NCI-H524 treated with DMSO at 0.1 percent for 48 hours (cell line): ENCODE measurements at regions not wholly inside any gene's neighbourhood (a gene's known extent, or its start where the extent isn't known, plus 50 kb on each side); places are given as distances from the start of the nearest gene placed in this dataset.
"Not testable (repeated sequence)": the region's sequence is repeated elsewhere in the genome, so short reads cannot be mapped to it uniquely, and the experiment has no call there.

ENCODE experiments used
- DNase-seq: peaks from one replicate; lab custom pipeline; 2025; lab: John Stamatoyannopoulos, UW

DNA sequence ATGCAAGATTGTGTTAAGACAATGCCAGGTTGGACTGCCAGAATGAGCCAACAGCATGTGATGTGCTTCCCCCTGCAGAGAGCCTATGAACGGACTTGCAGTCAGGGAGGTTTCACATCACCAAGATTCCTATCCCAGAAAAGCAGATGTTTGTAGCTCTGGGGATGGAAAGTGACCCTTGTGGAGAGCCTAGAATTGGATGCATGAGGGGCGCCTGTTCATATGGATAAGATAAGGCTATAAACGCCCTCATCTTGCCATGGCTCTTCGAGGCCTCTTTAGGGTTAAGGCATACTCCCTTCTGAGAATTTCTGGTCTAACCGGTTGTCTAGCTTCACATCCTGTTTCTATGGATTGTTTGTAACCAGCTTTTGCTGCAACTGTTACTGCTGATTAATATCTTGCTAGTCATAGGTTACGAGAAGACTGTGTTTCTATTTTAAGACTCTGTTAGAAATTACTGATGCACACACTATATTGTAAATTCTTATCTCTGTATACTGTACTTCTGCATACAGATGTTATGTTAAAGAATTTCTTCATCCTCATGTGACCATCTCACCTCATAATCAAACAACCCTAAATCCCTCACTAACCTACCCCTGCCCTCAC lies 295.8 kb downstream of the PTGER3 start:
- not testable (repeated sequence) for DNase-seq

DNA sequence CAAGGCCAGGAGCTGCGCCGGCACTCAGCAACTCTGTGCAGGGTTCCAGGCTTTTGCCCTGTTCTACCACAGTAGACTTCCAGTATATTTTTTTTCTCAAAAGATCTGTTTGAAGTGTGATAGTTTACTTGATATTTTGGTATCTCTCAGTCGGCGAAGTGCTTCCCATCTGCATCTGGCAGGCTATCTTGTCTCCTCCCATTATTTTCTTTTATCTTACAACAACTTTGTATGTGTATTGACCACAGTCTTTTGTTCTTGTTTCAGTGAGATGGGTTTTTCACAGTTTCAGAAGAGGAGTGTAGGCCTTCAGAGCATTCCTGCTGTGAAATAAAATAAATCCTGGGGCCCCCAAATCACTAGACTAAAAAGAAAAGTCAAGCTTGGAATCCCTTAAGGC lies 292.9 kb downstream of the PTGER3 start:
- DNase-seq = no peak

DNA sequence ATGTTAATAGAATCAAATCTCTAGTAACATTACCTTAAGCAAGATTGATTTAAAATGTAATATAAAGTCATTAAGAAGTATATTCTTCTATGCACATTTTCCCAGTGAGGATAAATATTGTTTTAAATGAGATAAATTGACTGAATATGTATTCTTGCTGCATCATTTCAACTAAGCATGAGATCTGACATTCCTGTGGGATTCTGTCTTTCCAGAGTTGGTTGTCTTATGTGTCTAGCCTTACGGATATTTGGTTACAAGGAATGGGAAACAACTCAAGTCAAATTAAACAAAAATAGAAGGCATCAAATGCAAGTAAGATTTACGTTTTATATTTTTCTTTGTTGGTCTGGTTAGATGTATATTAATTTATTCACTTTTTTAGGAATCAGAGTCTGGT lies 287.5 kb downstream of the PTGER3 start:
- DNase-seq = no peak

DNA sequence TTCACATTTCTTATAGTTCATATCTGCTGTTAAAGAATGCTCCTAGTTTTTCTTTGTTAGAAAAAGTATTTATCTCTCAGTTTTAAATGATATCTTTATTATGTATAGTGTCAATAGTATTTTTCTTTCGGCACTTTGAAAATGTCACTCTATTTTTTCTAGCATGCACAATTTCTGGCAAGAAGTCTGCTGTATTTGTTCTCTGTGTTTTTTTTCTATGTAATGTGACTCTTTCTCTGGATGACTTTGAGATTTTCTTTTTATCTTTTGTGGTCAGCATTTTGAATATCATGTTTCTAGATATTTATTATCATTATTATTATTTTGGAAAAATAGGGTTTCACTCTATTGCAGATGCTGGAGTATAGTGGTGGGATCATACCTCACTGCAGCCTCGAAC lies 285.2 kb downstream of the PTGER3 start:
- no peak for DNase-seq

DNA sequence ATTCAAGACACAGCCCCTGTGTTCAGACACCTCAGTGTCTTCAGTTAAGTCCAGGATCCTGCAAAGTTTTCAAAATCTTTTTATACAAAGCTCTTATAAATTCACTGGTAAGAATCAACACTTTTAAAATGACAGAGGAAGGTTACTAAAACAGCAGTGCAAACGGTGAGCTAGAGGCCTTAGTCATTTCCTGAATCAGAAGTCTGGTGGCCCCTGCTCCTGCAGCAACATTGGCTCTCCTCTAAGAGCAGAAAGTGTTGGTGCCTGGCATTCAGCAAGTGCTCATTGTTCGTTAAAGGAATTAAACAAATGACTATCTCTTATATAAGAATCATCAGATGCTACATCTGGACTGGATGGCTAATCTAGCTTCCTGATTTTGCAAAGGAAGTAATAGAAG lies 282.9 kb downstream of the PTGER3 start:
- DNase-seq = no peak

DNA sequence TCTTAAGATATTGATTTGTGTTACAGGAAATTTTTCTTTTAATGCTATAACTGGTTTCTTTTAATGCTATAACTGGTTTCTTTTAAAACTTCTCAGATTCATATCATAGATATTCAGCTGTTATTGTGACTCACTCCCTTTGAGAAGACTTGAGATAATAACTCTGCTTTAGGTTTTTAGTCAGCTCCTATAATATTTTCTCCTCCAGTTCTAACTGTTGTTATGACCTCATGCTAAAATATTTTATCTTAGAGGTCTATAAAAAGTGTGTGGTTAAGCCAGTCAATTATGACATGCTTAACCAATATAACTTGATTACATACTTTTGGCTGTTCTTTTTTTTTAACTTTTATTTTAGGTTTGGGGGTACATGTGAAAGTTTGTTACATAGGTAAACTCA lies 280.2 kb downstream of the PTGER3 start:
- no peak for DNase-seq

DNA sequence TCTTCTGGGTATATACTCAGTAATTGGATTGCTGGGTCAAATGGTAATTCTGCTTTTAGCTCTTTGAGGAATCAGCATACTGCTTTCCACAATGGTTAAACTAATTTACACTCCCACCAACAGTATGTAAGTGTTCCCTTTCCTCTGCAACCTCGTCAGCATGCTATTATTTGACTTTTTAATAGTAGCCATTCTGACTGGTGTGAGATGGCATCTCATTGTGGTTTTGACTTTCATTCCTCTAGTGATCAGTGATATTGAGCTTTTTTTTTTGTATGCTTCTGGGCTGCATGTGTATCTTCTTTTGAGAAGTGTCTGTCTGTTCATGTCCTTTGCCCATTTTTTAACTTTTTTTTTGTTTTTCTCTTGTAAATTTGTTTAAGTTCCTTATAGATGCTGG lies 279.4 kb downstream of the PTGER3 start:
- no peak for DNase-seq

DNA sequence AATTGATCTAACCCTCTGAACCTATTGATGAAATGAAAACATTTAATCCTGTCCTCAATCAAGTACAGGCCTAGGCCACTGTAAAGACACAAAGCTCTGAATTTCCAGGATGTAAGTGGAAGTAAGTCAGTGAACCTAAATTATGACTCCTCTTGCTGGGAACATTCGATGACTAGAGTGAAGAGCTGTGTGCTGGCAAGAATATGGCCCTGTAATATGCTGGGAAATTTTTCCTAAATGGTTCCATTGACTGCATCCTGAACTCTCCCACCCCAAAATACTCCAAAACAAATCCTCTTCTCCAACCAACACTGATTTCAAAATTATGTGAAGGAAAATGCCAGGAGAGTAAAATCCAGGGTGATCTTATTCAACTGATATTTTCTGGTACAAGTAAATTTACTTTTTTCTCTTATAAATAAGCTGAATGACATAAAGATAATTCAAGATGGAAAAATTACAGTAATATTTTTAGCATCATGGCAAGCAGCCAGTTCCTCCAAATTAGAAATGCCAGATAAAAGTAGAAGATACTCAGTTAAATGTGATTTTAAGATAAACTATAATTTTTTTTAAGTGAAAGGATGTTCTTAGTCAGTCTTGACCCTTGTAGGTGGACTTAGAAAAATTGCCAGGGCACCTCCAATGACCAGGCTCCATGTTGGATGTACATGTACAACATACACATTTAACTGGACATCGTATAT lies 269.4 kb downstream of the PTGER3 start:
- DNase-seq = no peak

DNA sequence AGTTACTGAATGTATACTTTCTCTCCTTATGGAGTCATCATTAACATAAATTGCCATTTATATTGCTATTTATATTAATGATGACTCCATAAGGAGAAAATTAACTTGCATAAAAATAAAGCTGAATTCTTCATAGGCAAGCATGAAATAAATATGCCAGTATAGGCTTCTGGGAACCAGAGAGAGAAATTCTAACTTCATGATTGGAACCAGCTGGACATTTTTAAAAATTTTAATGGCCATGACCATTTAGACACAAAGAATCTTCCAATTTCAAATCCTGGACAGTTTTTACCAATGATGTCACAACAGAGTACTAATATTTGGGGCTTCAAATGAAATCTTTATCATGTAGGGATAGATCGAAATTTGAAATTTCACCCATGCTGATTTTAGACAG lies 268.7 kb downstream of the PTGER3 start:
- DNase-seq = no peak

DNA sequence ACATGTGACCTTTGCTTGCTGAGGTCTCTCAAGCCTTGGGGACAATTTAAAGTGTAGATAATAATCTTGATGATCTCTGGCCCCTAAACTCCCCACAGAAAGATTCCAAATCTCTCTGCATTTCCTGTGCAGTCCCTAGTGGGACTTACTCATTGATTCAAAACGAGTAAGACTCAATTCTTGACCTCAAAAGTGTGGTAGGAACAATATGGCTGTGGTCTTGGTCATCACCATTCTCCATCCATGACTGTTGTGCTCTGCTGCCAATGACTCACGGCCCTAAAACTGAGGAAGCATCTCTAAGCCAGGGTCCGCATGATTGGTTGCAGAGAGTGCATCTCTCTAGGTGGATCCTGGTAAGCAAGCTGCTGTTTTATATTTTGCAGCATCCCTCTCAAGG lies 268.0 kb downstream of the PTGER3 start:
- DNase-seq = no peak

DNA sequence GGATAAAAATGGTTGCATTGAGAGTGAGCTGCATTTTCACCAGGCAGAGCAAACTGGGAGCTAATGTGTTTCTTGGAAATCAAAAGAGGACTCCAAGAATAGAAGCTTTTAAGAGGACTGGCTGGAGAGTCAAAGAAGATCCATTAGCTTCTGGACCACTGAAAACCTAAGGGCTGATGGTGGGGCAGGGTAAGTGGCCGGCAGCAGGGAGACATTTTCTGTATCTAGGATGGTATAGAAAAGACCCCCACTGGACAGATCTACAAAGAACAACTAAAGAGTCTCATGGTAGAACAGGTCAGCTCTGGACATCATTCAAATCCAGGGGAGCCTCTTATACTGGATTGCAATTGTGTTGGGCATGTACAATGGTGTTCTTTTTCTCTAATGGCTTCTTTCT lies 262.3 kb downstream of the PTGER3 start:
- DNase-seq = no peak

DNA sequence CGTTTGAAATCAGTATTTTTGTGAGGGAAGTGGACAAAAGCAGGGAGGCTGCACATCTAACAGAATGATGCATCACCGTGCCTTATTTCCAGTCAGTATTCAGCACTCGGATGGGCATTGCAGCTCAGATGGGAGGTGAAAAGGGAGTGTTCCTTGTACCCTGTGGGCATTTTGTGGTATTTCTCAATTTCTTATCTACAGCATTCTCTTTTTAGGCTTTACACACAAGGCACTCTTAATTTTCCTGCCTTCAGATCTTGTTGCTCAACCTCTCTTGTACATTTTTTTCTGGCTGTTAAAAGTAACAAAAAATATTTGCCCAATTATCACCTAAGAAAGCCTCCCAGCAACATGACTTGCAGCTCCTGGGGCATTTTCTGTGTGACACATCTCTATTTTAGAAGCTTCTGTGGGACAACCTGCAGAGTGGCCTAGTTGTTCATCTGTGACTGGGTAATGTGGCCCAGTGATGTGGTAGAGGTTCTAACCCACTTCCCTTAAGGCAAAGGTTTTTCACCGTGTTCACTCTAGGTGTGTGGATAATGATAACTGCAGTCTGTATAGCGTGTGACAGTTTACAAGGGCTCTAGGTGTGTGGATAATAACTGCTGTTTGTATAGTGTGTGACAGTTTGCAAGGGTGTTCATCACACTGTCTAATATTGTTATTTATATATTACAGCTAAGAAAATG lies 257.2 kb downstream of the PTGER3 start:
- DNase-seq = no peak

DNA sequence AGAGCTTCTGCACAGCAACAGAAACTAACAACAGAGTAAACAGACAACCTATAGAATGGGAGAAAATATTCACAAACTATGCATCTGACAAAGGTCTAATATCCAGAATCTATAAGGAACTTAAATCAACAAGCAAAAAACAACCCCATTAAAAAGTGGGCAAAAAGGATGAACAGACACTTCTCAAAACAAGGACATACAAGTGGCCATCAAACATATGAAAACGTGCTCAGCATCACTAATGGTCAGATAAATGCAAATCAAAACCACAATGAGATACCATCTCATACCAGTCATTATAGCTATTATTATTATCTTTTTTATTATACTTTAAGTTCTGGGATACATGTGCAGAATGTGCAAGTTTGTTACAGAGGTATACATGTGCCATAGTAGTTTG lies 252.6 kb downstream of the PTGER3 start:
- not testable (repeated sequence) for DNase-seq

DNA sequence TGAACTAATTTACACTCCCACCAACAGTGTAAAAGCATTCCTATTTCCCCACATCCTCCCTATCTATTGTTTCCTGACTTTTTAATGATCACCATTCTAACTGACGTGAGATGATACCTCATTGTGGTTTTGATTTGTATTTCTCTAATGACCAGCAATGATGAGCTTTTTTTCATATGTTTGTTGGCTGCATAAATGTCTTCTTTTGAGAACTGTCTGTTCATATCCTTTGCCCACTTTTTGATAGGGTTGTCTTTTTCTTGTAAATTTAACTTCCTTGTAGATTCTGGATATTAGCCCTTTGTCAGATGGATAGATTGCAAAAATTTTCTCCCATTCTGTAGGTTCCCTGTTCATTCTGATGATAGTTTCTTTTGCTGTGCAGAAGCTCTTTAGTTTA lies 251.3 kb downstream of the PTGER3 start:
- DNase-seq = not testable (repeated sequence)

DNA sequence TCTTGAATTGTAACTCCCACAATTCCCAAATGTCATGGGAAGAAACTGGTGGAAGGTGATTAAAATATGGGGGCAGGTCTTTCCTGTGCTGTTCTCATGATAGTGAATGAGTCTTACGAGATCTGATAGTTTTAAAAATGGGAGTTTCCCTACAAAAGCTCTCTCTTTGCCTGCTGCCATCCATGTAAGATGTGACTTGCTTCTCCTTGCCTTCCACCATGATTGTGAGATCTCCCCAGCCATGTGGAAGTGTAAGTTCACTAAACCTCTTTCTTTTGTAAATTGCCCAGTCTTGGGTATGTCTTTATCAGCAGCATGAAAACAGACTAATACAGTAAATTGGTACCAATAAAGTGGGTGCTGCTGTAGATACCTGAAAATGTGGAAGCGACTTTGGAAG lies 245.0 kb downstream of the PTGER3 start:
- not testable (repeated sequence) for DNase-seq

DNA sequence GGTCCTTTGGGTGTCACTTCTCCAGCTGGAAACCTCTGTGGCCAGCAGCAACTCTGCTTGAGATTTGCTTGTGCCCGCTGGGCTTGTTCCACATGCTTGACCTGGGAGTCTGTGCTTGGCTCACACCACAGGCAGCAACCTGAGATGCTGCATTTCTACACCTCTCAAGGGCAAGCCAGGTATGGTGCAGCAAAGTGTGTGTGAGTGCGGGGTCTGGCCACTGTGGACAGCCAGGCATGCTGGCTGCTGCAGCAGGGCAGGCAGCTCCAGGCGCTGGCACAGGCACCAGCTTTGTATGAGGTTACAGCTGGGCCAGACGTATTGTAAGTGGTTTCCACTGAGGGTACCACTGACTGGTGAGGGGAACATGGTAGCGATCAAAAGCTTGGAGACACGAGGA lies 242.0 kb downstream of the PTGER3 start:
- DNase-seq = no peak

DNA sequence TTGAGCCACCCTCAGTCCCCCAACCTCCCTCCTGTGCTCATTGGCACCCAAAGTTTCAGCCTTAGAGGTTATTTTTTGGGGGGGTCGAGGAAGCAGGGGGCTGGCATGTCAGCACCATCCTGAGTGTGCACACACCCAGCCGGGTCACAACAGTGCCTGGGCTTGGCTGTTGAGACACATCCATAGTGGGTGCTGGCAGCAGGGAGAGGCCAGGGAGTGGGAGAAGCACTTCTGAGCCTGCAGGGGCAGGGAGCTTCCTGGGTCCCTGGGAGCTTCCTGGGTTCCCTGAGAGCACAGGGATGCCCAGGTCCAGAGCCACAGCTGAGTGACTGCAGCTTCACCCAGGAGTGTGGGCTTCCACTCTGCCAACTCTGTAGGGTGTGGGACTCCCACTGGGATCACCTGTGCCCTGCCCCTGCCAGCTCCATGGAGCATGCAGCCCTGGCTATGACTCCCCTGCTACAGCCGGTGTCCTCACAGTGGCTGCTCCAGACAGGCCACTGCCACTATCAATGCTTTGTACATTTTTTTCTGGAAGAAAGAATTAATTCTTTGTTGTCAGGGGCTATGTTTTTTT lies 240.4 kb downstream of the PTGER3 start:
- DNase-seq = no peak

DNA sequence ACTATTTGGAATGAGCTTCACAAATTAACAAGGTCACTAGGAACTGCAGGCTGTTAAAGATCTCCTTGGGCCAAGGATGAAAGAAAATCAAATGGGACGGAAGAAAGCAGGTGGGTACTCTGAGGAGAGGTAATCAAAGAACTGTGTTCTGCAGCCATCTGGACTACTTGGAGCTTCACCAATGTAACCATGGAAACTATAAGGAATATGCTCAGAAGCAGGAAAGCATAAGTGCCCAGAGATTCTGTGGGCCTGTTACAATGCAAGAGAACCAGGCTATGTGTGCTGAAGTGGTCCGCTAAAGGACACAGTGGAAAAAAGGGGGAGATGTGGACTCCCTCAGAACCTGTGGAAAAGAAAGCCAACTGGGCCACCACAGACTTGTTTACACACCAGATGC lies 238.5 kb downstream of the PTGER3 start:
- DNase-seq = peak; percentile 96

DNA sequence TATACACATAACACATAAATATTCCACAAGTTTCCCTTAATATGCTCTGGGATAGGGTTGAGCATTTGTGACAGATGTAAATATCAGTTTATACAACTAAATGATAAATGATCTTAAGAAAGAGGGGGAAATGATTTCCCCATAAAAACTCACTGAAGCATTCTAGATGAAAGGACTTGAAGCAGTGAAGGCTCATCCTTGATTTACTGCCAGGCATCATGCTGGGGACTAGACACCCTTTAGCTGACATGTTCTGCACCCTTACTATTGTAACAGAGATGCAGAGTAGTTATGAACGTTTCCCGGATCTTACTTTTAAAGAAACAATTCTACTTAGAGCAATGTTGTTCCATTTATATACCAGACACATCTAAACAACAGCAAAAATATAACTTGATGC lies 235.8 kb downstream of the PTGER3 start:
- no peak for DNase-seq

DNA sequence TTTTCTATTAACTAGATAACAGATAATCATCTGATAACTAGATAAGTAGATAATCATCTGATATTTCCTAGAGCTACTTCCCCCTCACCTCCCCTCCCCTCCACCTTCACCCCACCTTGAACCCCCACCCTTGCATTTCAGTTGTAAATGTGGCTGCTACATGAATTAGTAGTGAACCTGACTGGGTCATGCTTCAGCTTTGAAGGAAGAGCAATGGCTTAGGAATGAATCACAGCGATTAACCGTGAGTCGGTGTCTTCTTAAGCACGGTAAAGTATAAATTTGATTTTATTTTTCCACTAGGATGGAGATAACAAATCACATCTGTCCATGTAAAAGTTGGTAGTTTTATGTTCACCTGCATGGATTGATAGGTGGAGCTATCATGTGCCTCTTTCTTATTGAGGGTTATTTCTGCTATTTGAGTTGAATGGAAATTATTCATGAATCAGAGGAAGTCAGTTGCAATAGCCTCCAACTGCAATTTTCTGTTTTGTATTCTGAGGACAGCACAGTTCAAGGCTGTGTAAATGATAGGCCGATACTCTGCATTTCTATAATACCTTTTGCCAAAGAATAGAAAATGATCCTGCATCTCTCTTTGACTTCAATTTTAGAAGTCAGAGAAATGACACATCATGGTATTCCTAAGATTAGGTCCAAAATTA lies 235.0 kb downstream of the PTGER3 start:
- no peak for DNase-seq

DNA sequence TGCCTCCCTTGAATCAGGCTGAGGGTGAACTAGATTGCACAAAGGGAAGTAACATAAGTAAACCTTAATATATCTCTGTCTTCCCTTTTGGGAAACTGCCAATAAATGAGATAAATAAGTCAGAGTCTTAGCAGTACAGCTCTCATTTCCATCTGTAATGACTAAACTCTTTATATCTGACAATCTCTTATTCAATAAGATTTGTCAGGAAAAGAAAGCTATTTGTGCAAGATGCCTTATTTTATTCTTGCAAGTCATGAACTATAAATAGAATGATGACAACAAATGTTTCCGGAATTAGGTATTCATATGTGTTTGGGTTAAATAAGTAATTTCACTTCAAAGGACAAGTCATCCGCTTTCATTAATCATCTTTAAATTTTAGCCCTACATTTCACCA lies 229.2 kb downstream of the PTGER3 start:
- no peak for DNase-seq

DNA sequence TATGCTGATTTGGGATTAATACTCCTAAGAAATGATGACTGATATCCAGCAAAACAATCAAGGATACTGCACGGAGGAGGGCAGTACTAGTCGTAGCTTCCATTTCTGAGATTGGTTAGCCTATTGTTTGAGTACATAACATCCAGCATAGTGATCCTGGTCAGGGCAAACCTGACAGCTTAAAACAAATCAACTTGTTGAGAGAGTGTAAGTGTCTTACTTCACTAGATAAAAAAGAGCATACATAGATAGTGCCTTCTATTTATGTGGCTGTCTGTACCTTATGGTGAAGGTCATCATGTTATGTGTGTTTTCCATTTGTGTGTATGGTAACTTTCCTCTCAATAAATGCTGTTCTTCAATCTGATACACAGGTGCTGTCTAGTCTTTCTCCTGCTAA lies 228.4 kb downstream of the PTGER3 start:
- no peak for DNase-seq

DNA sequence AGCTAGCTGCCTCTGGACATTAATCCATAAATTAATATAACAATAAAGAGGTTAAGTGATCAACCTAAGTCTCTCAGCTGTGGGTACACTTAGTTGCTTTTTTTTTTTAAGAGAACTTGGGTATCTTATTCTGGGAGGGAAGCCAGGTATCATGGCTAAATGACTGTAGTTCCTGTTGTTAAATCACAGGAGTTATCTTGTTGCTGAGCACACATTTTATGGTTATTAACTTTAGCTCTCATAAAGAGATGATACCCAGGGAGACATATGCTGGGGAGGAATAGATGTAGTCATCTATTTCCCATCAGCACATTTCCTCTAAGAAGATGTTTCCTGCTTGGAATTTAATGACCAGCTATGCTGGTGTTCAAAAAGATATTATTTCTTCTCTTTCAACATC lies 227.8 kb downstream of the PTGER3 start:
- no peak for DNase-seq
